ENCODE measurements at regions not wholly inside any gene's neighbourhood (a gene's known extent, or its start where the extent isn't known, plus 50 kb on each side); places are given as distances from the start of the nearest gene placed in this dataset.

GRCh38 chr14:71521238-71522135, 410.7 kb upstream of the RGS6 start:
- no peak for DNase-seq

GRCh38 chr14:71523630-71524319, 408.5 kb upstream of the RGS6 start:
- no peak for DNase-seq

GRCh38 chr14:71524320-71524982, 407.8 kb upstream of the RGS6 start:
- no peak for DNase-seq

- DNase-seq = no peak
Measured at GRCh38 chr14:71525663-71526221, 406.5 kb upstream of the RGS6 start.

- DNase-seq = no peak
Measured at GRCh38 chr14:71526388-71526787, 405.8 kb upstream of the RGS6 start.

- no peak for DNase-seq
Measured at GRCh38 chr14:71527838-71528237, 404.4 kb upstream of the RGS6 start.

GRCh38 chr14:71529848-71530247, 402.4 kb upstream of the RGS6 start:
- DNase-seq = no peak

- DNase-seq = no peak
Measured at GRCh38 chr14:71532344-71532743, 399.9 kb upstream of the RGS6 start.

- no peak for DNase-seq
Measured at GRCh38 chr14:71532790-71533189, 399.4 kb upstream of the RGS6 start.

GRCh38 chr14:71533390-71533789, 398.8 kb upstream of the RGS6 start:
- no peak for DNase-seq

GRCh38 chr14:71533800-71534199, 398.4 kb upstream of the RGS6 start:
- DNase-seq = no peak

- DNase-seq = no peak
Measured at GRCh38 chr14:71534506-71534905, 397.7 kb upstream of the RGS6 start.

GRCh38 chr14:71536015-71536740, 396.1 kb upstream of the RGS6 start:
- no peak for DNase-seq

- DNase-seq = no peak
Measured at GRCh38 chr14:71536927-71537772, 395.1 kb upstream of the RGS6 start.

GRCh38 chr14:71538288-71538687, 393.9 kb upstream of the RGS6 start:
- no peak for DNase-seq

GRCh38 chr14:71538938-71539649, 393.1 kb upstream of the RGS6 start:
- peak in 1 of 2 experiments; percentile 27 for DNase-seq

GRCh38 chr14:71539650-71540285, 392.5 kb upstream of the RGS6 start:
- DNase-seq = peak in 1 of 2 experiments; percentile 57

- DNase-seq = no peak
Measured at GRCh38 chr14:71541271-71541670, 391.0 kb upstream of the RGS6 start.

- no peak for DNase-seq
Measured at GRCh38 chr14:71541973-71542690, 390.1 kb upstream of the RGS6 start.
